Hematopoietic multipotent progenitor cell treated with erythropoietin and hydrocortisone succinate and interleukin-3 and kit ligand, for 4 days (in vitro differentiated cells): ENCODE measurements at regions not wholly inside any gene's neighbourhood (a gene's known extent, or its start where the extent isn't known, plus 50 kb on each side); places are given as distances from the start of the nearest gene placed in this dataset.
A peak's percentile ranks its signal among the peaks of the same experiment; 100 is the strongest.
"Not testable (repeated sequence)": the region's sequence is repeated elsewhere in the genome, so short reads cannot be mapped to it uniquely, and the experiment has no call there.

Source experiments
- DNase-seq: peaks from one replicate; pipeline ENCODE4 v3.0.0-alpha.2; 2015

GRCh38 chr6:121884620-121885019, 449.2 kb downstream of the GJA1 start:
- no peak for DNase-seq

- peak; percentile 6 for DNase-seq
Measured at GRCh38 chr6:121885399-121886152, 450.1 kb downstream of the GJA1 start.

GRCh38 chr6:121886223-121886830, 450.9 kb downstream of the GJA1 start:
- no peak for DNase-seq

GRCh38 chr6:121887724-121888123, 452.3 kb downstream of the GJA1 start:
- DNase-seq, result no peak

- peak; percentile 24 for DNase-seq
Measured at GRCh38 chr6:121890307-121890910, 455.0 kb downstream of the GJA1 start.

- DNase-seq, result not testable (repeated sequence)
Measured at GRCh38 chr6:121895731-121896130, 460.3 kb downstream of the GJA1 start.

GRCh38 chr6:121896363-121896762, 460.9 kb downstream of the GJA1 start:
- DNase-seq, result no peak

- DNase-seq, result no peak
Measured at GRCh38 chr6:121896771-121897170, 461.3 kb downstream of the GJA1 start.

GRCh38 chr6:121897337-121897760, 461.9 kb downstream of the GJA1 start:
- DNase-seq, result no peak

GRCh38 chr6:121901432-121901831, 466.0 kb downstream of the GJA1 start:
- no peak for DNase-seq

GRCh38 chr6:121904559-121904958, 469.1 kb downstream of the GJA1 start:
- no peak for DNase-seq

GRCh38 chr6:121912905-121913304, 477.5 kb downstream of the GJA1 start:
- no peak for DNase-seq

GRCh38 chr6:121917263-121917829, 481.9 kb downstream of the GJA1 start:
- no peak for DNase-seq

- no peak for DNase-seq
Measured at GRCh38 chr6:121917834-121918559, 481.5 kb upstream of the HSF2 start.

GRCh38 chr6:121920616-121921015, 478.8 kb upstream of the HSF2 start:
- DNase-seq, result no peak

- no peak for DNase-seq
Measured at GRCh38 chr6:121925024-121925423, 474.4 kb upstream of the HSF2 start.

- DNase-seq, result no peak
Measured at GRCh38 chr6:121925534-121926255, 473.8 kb upstream of the HSF2 start.

- no peak for DNase-seq
Measured at GRCh38 chr6:121929301-121929700, 470.2 kb upstream of the HSF2 start.

- no peak for DNase-seq
Measured at GRCh38 chr6:121932076-121932991, 467.1 kb upstream of the HSF2 start.

GRCh38 chr6:121934451-121934850, 465.0 kb upstream of the HSF2 start:
- no peak for DNase-seq

GRCh38 chr6:121940728-121941127, 458.7 kb upstream of the HSF2 start:
- DNase-seq, result no peak
